ENCODE measurements at regions not wholly inside any gene's neighbourhood (a gene's known extent, or its start where the extent isn't known, plus 50 kb on each side); places are given as distances from the start of the nearest gene placed in this dataset.
"Not testable (repeated sequence)": the region's sequence is repeated elsewhere in the genome, so short reads cannot be mapped to it uniquely, and the experiment has no call there.

DNA sequence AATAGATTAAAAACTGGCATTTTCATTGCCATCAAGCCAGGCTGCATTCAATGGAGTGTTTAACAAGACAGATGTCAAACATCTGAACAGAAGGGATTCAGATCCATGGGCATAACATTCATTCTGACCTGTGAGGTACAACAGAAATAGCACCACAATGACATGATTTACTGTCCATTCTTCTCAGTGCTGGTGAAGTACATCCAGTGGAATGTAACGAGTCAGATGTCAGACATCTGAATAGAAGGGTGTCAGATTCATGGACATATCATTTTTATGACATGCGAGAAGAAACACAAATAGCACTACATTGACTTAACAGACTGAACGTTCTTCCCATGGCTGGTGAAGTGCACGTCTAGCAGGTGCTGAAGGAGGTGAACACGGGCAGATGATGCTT is 186.4 kb downstream of the PPP4R3C start:
- no peak overlapping the region for H3K4me3 ChIP-seq (replicated peaks; ENCODE audit: low read depth, low read length)
- DNase-seq (ENCODE audit: extremely low read depth, insufficient read length) = no peak
- TF ChIP-seq, protein P1, sequence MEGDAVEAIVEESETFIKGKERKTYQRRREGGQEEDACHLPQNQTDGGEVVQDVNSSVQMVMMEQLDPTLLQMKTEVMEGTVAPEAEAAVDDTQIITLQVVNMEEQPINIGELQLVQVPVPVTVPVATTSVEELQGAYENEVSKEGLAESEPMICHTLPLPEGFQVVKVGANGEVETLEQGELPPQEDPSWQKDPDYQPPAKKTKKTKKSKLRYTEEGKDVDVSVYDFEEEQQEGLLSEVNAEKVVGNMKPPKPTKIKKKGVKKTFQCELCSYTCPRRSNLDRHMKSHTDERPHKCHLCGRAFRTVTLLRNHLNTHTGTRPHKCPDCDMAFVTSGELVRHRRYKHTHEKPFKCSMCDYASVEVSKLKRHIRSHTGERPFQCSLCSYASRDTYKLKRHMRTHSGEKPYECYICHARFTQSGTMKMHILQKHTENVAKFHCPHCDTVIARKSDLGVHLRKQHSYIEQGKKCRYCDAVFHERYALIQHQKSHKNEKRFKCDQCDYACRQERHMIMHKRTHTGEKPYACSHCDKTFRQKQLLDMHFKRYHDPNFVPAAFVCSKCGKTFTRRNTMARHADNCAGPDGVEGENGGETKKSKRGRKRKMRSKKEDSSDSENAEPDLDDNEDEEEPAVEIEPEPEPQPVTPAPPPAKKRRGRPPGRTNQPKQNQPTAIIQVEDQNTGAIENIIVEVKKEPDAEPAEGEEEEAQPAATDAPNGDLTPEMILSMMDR (IDR thresholded peaks at IDR 0.05; ENCODE audit: insufficient read depth, low read length, poor library complexity, severe bottlenecking) = no peak
- no peaks in the 10 kb centered on the region for H3K27me3 ChIP-seq (replicated peaks; ENCODE audit: control insufficient read depth, insufficient read depth, low read length)
- H3K36me3 ChIP-seq (ENCODE audit: control insufficient read depth, insufficient read depth, low read length) = no peaks in the 10 kb centered on the region

DNA sequence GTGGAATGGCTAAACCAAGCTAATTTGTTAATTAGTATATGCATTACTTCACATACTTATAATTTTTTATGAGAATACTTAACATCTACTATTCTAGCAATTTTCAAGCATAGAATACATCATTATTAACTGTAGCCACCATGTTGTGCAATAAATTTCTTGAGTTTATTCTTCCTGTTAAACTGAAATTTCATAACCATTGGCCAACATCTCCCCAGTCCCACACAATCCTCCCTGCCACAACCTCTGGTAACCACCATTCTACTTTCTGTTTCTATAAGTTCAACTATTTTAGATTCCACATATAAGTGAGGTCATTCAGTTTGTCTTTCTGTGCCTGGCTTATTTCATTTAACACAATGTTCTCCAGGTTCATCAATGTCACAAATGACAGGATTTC is 208.5 kb downstream of the PPP4R3C start:
- Histone ChIP-seq H3K27me3 (replicated peaks; ENCODE audit: control insufficient read depth, insufficient read depth, low read length) (no peaks in the 10 kb centered on the region), H3K4me3 (replicated peaks; ENCODE audit: low read depth, low read length) (no peak overlapping the region), H3K36me3 (ENCODE audit: control insufficient read depth, insufficient read depth, low read length) (no peaks in the 10 kb centered on the region)
- TF ChIP-seq, protein P1 (IDR thresholded peaks at IDR 0.05; ENCODE audit: insufficient read depth, low read length, poor library complexity, severe bottlenecking) = no peak
- no peak for DNase-seq (ENCODE audit: extremely low read depth, insufficient read length)

DNA sequence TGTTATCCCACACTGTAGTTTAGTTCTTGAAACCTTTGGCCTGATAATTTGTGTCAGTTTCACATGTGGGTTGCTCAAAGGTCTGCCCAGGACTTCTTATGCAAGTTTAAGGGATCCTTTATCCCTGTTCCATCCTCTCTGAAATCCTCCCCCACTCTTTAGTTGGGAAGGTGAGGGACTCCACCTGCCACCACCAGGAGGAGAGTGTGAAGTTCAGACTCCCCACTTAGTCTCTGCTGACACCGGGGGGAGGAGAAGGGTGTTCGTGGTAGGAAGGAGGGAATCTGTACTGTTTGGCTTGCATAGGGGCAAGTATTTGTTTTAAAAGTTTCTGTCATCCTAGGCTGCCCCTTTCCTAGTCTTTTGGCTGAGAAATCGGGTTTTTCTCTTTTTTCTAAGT is 211.8 kb downstream of the PPP4R3C start:
- H3K4me3 ChIP-seq (replicated peaks; ENCODE audit: low read depth, low read length) = no peak overlapping the region
- no peaks in the 10 kb centered on the region for H3K27me3 ChIP-seq (replicated peaks; ENCODE audit: control insufficient read depth, insufficient read depth, low read length)
- no peaks in the 10 kb centered on the region for H3K36me3 ChIP-seq (ENCODE audit: control insufficient read depth, insufficient read depth, low read length)
- TF ChIP-seq, protein P1 (IDR thresholded peaks at IDR 0.05; ENCODE audit: insufficient read depth, low read length, poor library complexity, severe bottlenecking) = no peak
- no peak for DNase-seq (ENCODE audit: extremely low read depth, insufficient read length)

DNA sequence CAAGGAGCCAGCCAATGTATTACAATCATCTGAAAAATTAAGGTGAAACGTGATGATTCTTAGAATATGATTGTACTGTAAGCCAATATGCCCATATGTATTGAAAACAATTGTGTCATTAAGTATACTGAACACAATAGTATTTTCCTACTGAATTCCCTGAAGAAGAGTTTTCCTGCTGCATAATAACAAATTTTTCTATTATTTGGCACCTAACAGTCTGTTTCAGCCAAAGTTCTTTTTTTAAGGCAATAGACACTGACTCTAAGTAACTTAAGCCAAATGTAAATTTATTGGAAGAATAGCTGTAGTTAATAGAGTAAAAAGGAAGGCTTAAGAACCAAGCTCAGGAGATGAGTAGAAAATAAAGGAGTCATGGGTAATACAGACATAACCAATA is 220.6 kb downstream of the PPP4R3C start:
- Histone ChIP-seq H3K4me3 (replicated peaks; ENCODE audit: low read depth, low read length) (no peak overlapping the region), H3K27me3 (replicated peaks; ENCODE audit: control insufficient read depth, insufficient read depth, low read length) (no peaks in the 10 kb centered on the region), H3K36me3 (ENCODE audit: control insufficient read depth, insufficient read depth, low read length) (no peaks in the 10 kb centered on the region)
- TF ChIP-seq, protein P1 (IDR thresholded peaks at IDR 0.05; ENCODE audit: insufficient read depth, low read length, poor library complexity, severe bottlenecking) = no peak
- DNase-seq (ENCODE audit: extremely low read depth, insufficient read length) = no peak

DNA sequence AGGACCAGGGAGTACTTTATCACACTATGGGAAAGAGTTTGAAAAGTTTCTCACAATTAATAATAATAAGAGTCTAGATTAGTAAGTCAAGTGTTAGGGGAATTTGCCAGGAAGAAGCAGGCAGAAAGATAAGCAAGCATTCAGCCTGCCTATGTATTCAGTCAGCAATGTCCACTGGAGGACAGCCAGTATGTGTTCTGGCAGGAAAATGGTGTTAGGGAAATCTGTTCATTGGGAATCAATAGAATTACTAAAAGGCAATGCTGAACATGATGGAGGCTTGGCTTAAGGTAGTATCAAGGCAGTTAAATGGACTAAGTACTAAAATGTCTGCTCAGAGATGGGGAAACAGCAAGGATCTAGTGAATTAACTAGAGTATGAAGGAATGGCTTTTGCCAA is 221.2 kb downstream of the PPP4R3C start:
- TF ChIP-seq, protein P1 (IDR thresholded peaks at IDR 0.05; ENCODE audit: insufficient read depth, low read length, poor library complexity, severe bottlenecking) = no peak
- Histone ChIP-seq H3K4me3 (replicated peaks; ENCODE audit: low read depth, low read length) (no peak overlapping the region), H3K27me3 (replicated peaks; ENCODE audit: control insufficient read depth, insufficient read depth, low read length) (no peaks in the 10 kb centered on the region), H3K36me3 (ENCODE audit: control insufficient read depth, insufficient read depth, low read length) (no peaks in the 10 kb centered on the region)
- no peak for DNase-seq (ENCODE audit: extremely low read depth, insufficient read length)

DNA sequence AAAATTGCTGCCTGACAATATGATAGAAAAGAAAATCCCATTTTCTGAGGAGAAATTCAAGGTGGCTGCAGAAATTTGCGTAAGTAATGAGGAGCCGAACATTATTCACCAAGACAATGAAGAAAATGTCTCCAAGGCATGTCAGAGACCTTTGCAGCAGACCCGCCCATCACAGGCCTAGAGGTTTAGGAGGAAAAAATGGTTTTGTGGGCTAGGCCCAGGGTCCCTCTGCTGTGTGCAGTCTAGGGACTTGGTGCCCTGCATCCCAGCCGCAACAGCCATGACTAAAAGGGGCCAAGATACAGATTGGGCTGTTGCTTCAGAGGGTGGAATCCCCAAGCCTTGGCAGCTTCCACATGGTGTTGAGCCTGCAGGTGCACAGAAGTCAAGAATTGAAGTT is 223.1 kb downstream of the PPP4R3C start:
- DNase-seq (ENCODE audit: extremely low read depth, insufficient read length); H3K4me3 ChIP-seq (replicated peaks; ENCODE audit: low read depth, low read length); H3K27me3 ChIP-seq (replicated peaks; ENCODE audit: control insufficient read depth, insufficient read depth, low read length); H3K36me3 ChIP-seq (ENCODE audit: control insufficient read depth, insufficient read depth, low read length): not testable (repeated sequence)
